Upper lobe of left lung (tissue), 6 donors: ENCODE measurements at regions not wholly inside any gene's neighbourhood (a gene's known extent, or its start where the extent isn't known, plus 50 kb on each side); places are given as distances from the start of the nearest gene placed in this dataset.
A peak's percentile ranks its signal among the peaks of the same experiment; 100 is the strongest.

ENCODE experiments used
- ATAC-seq, 2 donors: fragments of 200-7000 bp; cut with Tn5 transposase; one replicate each; pipeline ENCODE4 v1.9.1; 2022; ENCODE audit warnings: mild to moderate bottlenecking in 2 of 2, moderate library complexity in 2 of 2; ENCODE audit not compliant: low FRiP score in 2 of 2
- DNase-seq, 2 donors: peaks; one replicate each; pipeline ENCODE4 v3.0.0-alpha.2; 2019 to 2020
- H3K27ac ChIP-seq, 4 donors: fragments of 200-600 bp; sonication (generic); one replicate each; pipeline ENCODE4 v1.5.1; 2016 to 2019
- H3K27me3 ChIP-seq, 4 donors: fragments of 200-600 bp; sonication (generic); one replicate each; pipeline ENCODE4 v1.5.1; 2017 to 2019
- H3K36me3 ChIP-seq, 4 donors: fragments of 200-600 bp; sonication (generic); one replicate each; pipeline ENCODE4 v1.5.1; 2016 to 2019
- H3K4me1 ChIP-seq, 4 donors: fragments of 200-600 bp; sonication (generic); one replicate each; pipeline ENCODE4 v1.5.1; 2018 to 2019
- H3K4me3 ChIP-seq, 4 donors: fragments of 200-600 bp; sonication (generic); one replicate each; pipeline ENCODE4 v1.5.1; 2017 to 2019; ENCODE audit warnings: mild to moderate bottlenecking in 2 of 4, moderate library complexity in 1 of 4
- H3K9me3 ChIP-seq, 4 donors: fragments of 200-600 bp; sonication (generic); one replicate each; pipeline ENCODE4 v1.5.1; 2018 to 2019
- EP300 ChIP-seq, 4 donors: sonication (generic); formaldehyde crosslinking; IDR thresholded peaks; one replicate each; pipeline ENCODE4 v1.5.1; 2017; ENCODE audit warnings: antibody characterized with exemption in 4 of 4, control low read depth in 2 of 4
- POLR2A ChIP-seq, 4 donors: fragments of 450-650 bp; IDR thresholded peaks; one replicate each; pipeline ENCODE4 v1.5.1; 2016 to 2017; ENCODE audit warnings: antibody characterized with exemption in 4 of 4, mild to moderate bottlenecking in 2 of 4
- POLR2AphosphoS5 ChIP-seq, 2 donors: sonication (generic); formaldehyde crosslinking; IDR thresholded peaks; one replicate each; pipeline ENCODE4 v1.5.1; 2017; ENCODE audit warnings: antibody characterized with exemption in 2 of 2
- WGBS, 2 donors: methylation state at CpG; one replicate each; pipeline ENCODE4 v1.1.5; 2017 to 2018; 5-methylcytosine and 5-hydroxymethylcytosine counted together
- TF ChIP-seq, protein P1 (sequence below), 6 experiments: fragments of 450-650 bp in 4 of 6; fragments of 200-600 bp in 2 of 6; sonication (generic) in 2 of 6; IDR thresholded peaks; one replicate each; pipeline ENCODE4 v1.5.1; 2016 to 2019; ENCODE audit warnings: antibody characterized with exemption in 6 of 6
- donor health status: DM: no; HTN: no; CAD: no; lungs with moderate emphysema.
- donor health status: DM: no; HTN: yes; CAD: no; lungs with severe emphysema.

DNA sequence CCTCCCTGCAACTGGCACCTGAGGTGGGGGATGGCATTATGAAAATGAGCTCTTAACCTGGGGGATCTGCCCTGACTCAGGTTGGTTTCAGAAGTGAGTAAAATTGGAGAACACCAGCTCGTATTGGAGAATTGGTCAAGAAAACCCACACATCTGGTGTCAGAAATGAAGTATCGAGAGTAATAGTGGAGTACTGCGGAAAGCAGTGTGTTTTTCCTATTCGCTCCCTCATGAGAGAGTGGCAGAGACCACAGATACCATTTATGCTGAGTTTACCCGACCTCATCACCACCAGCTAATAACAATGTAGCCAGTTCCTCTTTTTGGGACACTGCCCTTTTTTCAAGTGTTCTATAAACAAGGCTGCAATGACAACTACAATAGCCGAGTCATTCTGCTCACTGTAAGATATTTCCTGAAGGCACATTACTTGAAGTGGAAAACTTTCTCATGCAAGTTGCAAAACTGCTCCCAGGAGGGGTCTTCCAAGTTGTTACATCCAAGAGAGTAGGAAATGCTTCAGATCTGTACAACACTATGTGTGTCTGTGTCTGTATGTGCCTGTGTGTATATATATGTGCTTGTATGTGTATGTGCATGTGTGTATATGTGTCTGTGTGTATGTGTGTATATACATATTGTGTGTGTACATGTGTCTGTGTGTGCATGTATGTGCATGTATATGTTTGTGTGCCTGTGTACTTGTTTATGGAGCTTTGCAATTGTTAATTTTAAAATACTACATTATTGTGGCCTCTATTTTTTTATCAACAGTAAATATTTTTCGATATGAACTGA is 106.0 kb upstream of the CST7 start:
- no peaks in the 10 kb centered on the region for H3K36me3 ChIP-seq
- H3K4me1 ChIP-seq = no peaks in the 10 kb centered on the region
- H3K27ac ChIP-seq = no peak overlapping the region
- no peak overlapping the region for H3K4me3 ChIP-seq
- peaks cover 0 to 1% (median 0%) of the 10 kb centered on the region in 4 donors for H3K9me3 ChIP-seq
- H3K27me3 ChIP-seq = no peaks in the 10 kb centered on the region
- DNase-seq (no peak), ATAC-seq (peak in 1 of 2 donors; percentile 55)
- TF ChIP-seq, protein P1, sequence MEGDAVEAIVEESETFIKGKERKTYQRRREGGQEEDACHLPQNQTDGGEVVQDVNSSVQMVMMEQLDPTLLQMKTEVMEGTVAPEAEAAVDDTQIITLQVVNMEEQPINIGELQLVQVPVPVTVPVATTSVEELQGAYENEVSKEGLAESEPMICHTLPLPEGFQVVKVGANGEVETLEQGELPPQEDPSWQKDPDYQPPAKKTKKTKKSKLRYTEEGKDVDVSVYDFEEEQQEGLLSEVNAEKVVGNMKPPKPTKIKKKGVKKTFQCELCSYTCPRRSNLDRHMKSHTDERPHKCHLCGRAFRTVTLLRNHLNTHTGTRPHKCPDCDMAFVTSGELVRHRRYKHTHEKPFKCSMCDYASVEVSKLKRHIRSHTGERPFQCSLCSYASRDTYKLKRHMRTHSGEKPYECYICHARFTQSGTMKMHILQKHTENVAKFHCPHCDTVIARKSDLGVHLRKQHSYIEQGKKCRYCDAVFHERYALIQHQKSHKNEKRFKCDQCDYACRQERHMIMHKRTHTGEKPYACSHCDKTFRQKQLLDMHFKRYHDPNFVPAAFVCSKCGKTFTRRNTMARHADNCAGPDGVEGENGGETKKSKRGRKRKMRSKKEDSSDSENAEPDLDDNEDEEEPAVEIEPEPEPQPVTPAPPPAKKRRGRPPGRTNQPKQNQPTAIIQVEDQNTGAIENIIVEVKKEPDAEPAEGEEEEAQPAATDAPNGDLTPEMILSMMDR (IDR thresholded peaks at IDR 0.05) = no peak
- TF ChIP-seq EP300 (IDR thresholded peaks at IDR 0.05) = no peak
- TF ChIP-seq POLR2A (IDR thresholded peaks at IDR 0.05) = no peak
- no peak for TF ChIP-seq POLR2AphosphoS5 (IDR thresholded peaks at IDR 0.05)
- WGBS, 2 donors = 45 to 49% methylated on average over 7 of the region's 7 CpGs

DNA sequence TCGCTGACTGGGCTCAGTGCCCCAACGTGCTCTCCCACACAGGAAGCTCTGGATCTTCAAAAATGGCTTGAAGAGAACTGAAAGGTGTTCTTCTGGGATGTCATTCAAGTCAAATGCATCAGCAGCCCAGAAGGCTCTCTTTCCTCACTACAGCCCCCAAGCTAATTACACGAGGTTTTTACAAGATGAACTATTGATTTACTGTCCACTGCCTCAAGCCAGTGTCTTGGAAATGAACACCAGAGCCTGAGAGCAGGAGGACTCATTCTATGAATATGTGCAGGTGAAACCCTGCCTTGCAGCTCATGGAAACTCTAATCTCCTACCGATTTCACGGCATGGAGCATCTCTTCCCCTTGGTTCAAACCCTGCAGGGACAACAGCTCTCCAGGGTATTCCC is 98.9 kb upstream of the CST7 start:
- Histone ChIP-seq H3K4me3 (no peak overlapping the region), H3K27ac (no peak overlapping the region), H3K4me1 (no peaks in the 10 kb centered on the region), H3K9me3 (peaks cover 0 to 13% (median 4%) of the 10 kb centered on the region in 4 donors), H3K27me3 (no peaks in the 10 kb centered on the region), H3K36me3 (no peaks in the 10 kb centered on the region)
- no peak for DNase-seq
- no peak for ATAC-seq
- TF ChIP-seq POLR2A (IDR thresholded peaks at IDR 0.05) (no peak), POLR2AphosphoS5 (IDR thresholded peaks at IDR 0.05) (no peak), EP300 (IDR thresholded peaks at IDR 0.05) (no peak)
- TF ChIP-seq, protein P1 (IDR thresholded peaks at IDR 0.05) = no peak
- WGBS, 2 donors = 77 to 80% methylated on average over 5 of the region's 5 CpGs

DNA sequence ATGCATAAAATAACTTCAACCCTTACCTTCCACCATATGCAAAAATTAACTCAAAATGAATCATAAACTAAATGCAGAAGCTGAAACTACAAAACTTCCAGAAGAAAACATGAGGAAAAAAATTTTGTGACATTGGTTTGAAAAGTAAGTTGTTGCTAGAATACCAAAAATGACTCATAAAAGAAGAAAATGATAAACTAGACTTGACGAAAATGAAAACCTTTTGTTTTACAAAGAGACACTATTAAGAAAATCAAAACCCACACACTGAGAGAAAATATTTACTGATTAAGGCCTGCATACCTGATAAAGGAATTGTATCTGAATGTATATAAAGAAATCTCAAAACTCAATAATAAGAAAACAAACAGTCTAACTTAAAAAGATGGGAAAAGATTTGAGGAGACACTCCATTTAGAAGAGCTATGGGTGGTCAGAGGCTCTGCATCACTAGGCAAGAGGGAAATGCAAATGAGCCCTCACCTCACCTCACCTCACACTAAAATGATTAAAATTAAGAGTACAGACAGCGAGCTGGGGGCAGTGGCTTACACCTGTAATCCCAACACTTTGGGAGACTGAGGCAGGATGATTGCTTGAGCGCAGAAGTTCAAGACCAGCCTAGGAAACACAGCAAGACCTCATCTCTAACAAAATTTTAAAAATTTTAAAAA is 97.6 kb upstream of the CST7 start:
- ATAC-seq (no peak), DNase-seq (no peak)
- H3K9me3 ChIP-seq = peaks cover 0 to 13% (median 4%) of the 10 kb centered on the region in 4 donors
- no peaks in the 10 kb centered on the region for H3K4me1 ChIP-seq
- H3K4me3 ChIP-seq = no peak overlapping the region
- TF ChIP-seq POLR2A (IDR thresholded peaks at IDR 0.05) = no peak
- no peak for TF ChIP-seq EP300 (IDR thresholded peaks at IDR 0.05)
- TF ChIP-seq, protein P1 (IDR thresholded peaks at IDR 0.05) = no peak
- no peak for TF ChIP-seq POLR2AphosphoS5 (IDR thresholded peaks at IDR 0.05)
- no peaks in the 10 kb centered on the region for H3K27me3 ChIP-seq
- WGBS, 2 donors = 90 to 92% methylated on average over 3 of the region's 3 CpGs
- no peaks in the 10 kb centered on the region for H3K36me3 ChIP-seq
- no peak overlapping the region for H3K27ac ChIP-seq

DNA sequence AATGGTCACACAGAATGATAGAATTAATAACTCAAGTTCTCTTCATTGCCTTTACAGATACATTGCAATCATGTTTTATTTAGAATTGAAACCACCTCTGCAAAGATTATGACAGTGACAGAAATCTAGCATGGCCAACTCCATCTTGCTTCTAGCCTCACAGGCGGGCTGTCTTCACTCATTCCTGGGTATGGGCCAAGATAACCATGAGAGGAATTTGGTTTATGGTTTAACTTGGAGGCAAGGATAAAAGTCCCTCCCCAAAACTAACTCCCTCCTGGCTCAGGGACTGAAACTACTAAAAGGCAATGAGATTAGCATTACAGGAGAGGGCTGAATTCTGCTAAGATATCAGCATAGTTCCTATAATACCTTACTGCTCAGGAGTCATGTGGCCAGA is 95.2 kb upstream of the CST7 start:
- no peaks in the 10 kb centered on the region for H3K4me1 ChIP-seq
- H3K27ac ChIP-seq = no peak overlapping the region
- DNase-seq (no peak), ATAC-seq (no peak)
- no peaks in the 10 kb centered on the region for H3K36me3 ChIP-seq
- H3K4me3 ChIP-seq = no peak overlapping the region
- H3K27me3 ChIP-seq = no peaks in the 10 kb centered on the region
- TF ChIP-seq POLR2A (IDR thresholded peaks at IDR 0.05) (no peak), POLR2AphosphoS5 (IDR thresholded peaks at IDR 0.05) (no peak), EP300 (IDR thresholded peaks at IDR 0.05) (no peak)
- TF ChIP-seq, protein P1 (IDR thresholded peaks at IDR 0.05) = no peak
- WGBS, 2 donors = 76 to 89% methylated on average over 1 of the region's 1 CpG
- H3K9me3 ChIP-seq = peaks cover 0 to 13% (median 2%) of the 10 kb centered on the region in 4 donors
